NB4 (cell line): ENCODE measurements at regions not wholly inside any gene's neighbourhood (a gene's known extent, or its start where the extent isn't known, plus 50 kb on each side); places are given as distances from the start of the nearest gene placed in this dataset.

Experiments used
- DNase-seq: peaks from one replicate; pipeline ENCODE4 v3.0.0; 2010; ENCODE audit warnings: low read depth
- H3K4me3 ChIP-seq: one replicate; pipeline ENCODE4 v1.5.1; 2011; ENCODE audit warnings: mild to moderate bottlenecking, low read depth, low read length, moderate library complexity
- CTCF ChIP-seq: IDR thresholded peaks from one replicate; pipeline ENCODE4 v1.5.1; 2012; ENCODE audit warnings: low read depth, low read length
- MAX ChIP-seq: IDR thresholded peaks from 2 replicates; pipeline ENCODE4 v1.6.1; 2011; ENCODE audit warnings: low read depth, low read length
- MYC ChIP-seq: IDR thresholded peaks from 2 replicates; pipeline ENCODE4 v1.6.1; 2011; ENCODE audit warnings: low read depth, low read length
- POLR2A ChIP-seq: IDR thresholded peaks from 2 replicates; pipeline ENCODE4 v1.6.1; 2011; ENCODE audit warnings: mild to moderate bottlenecking; ENCODE audit not compliant: insufficient read length; ENCODE audit errors: extremely low read depth

- TF ChIP-seq MAX (no peak), MYC (no peak), POLR2A (no peak), CTCF (no peak)
- no peak overlapping the region for H3K4me3 ChIP-seq
- DNase-seq: no peak
Measured at GRCh38 chr2:107002735-107003134, 116.8 kb upstream of the ST6GAL2 start.

GRCh38 chr2:107005853-107006252 is 119.9 kb upstream of the ST6GAL2 start:
- no peak for DNase-seq
- H3K4me3 ChIP-seq: no peak overlapping the region
- TF ChIP-seq MYC (no peak), MAX (no peak), POLR2A (no peak)

- no peak for DNase-seq
- TF ChIP-seq CTCF: no peak
- TF ChIP-seq MYC: no peak
- TF ChIP-seq POLR2A: no peak
- TF ChIP-seq MAX: no peak
Measured at GRCh38 chr2:107006836-107007235, 120.9 kb upstream of the ST6GAL2 start.

GRCh38 chr2:107007927-107008326 is 122.0 kb upstream of the ST6GAL2 start:
- DNase-seq: no peak
- TF ChIP-seq MAX (no peak), MYC (no peak), CTCF (no peak), POLR2A (no peak)

More at GRCh38 chr2:107006836-107007235, 120.9 kb upstream of the ST6GAL2 start:
- no peak overlapping the region for H3K4me3 ChIP-seq

GRCh38 chr2:107008843-107009242 is 122.9 kb upstream of the ST6GAL2 start:
- no peak for TF ChIP-seq MAX
- no peak for TF ChIP-seq MYC
- no peak for TF ChIP-seq POLR2A
- TF ChIP-seq CTCF: no peak
- no peak overlapping the region for H3K4me3 ChIP-seq
- no peak for DNase-seq

More at GRCh38 chr2:107007927-107008326, 122.0 kb upstream of the ST6GAL2 start:
- no peak overlapping the region for H3K4me3 ChIP-seq

- no peak overlapping the region for H3K4me3 ChIP-seq
Measured at GRCh38 chr2:107009275-107009674, 123.3 kb upstream of the ST6GAL2 start.

More at GRCh38 chr2:107009275-107009674, 123.3 kb upstream of the ST6GAL2 start:
- TF ChIP-seq CTCF (no peak), MYC (no peak), MAX (no peak), POLR2A (no peak)
- no peak for DNase-seq
